Neural cell (in vitro differentiated cells): ENCODE measurements at regions not wholly inside any gene's neighbourhood (a gene's known extent, or its start where the extent isn't known, plus 50 kb on each side); places are given as distances from the start of the nearest gene placed in this dataset.

Experiments used
- EP300 ChIP-seq: fragments of 450-650 bp; conservative IDR thresholded peaks from 2 replicates; pipeline ENCODE4 v1.6.1; 2014; ENCODE audit warnings: antibody characterized with exemption, mild to moderate bottlenecking, moderate library complexity; ENCODE audit not compliant: poor library complexity, severe bottlenecking
- EZH2 ChIP-seq: fragments of 200-600, 300-800 bp; shearing (Covaris generic), sonication (generic); IDR thresholded peaks from 2 replicates; pipeline ENCODE4 v1.6.1; 2014; ENCODE audit warnings: antibody characterized with exemption, low read length, borderline replicate concordance, mild to moderate bottlenecking; ENCODE audit not compliant: insufficient read depth, poor library complexity, severe bottlenecking
- POLR2AphosphoS5 ChIP-seq: IDR thresholded peaks from 2 replicates; pipeline ENCODE4 v1.6.1; 2012
- TF ChIP-seq, protein P1 (sequence below): fragments of 450-650 bp; IDR thresholded peaks from 2 replicates; pipeline ENCODE4 v1.5.1; 2014; ENCODE audit warnings: antibody characterized with exemption, mild to moderate bottlenecking, moderate library complexity; ENCODE audit not compliant: poor library complexity, severe bottlenecking
- TF ChIP-seq, protein P2 (sequence below): IDR thresholded peaks from 2 replicates; pipeline ENCODE4 v1.6.1; 2012; ENCODE audit warnings: borderline replicate concordance

- TF ChIP-seq, protein P1, sequence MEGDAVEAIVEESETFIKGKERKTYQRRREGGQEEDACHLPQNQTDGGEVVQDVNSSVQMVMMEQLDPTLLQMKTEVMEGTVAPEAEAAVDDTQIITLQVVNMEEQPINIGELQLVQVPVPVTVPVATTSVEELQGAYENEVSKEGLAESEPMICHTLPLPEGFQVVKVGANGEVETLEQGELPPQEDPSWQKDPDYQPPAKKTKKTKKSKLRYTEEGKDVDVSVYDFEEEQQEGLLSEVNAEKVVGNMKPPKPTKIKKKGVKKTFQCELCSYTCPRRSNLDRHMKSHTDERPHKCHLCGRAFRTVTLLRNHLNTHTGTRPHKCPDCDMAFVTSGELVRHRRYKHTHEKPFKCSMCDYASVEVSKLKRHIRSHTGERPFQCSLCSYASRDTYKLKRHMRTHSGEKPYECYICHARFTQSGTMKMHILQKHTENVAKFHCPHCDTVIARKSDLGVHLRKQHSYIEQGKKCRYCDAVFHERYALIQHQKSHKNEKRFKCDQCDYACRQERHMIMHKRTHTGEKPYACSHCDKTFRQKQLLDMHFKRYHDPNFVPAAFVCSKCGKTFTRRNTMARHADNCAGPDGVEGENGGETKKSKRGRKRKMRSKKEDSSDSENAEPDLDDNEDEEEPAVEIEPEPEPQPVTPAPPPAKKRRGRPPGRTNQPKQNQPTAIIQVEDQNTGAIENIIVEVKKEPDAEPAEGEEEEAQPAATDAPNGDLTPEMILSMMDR, result no peak
- no peak for TF ChIP-seq EP300
- no peak for TF ChIP-seq EZH2
- TF ChIP-seq POLR2AphosphoS5, result no peak
- TF ChIP-seq, protein P2, sequence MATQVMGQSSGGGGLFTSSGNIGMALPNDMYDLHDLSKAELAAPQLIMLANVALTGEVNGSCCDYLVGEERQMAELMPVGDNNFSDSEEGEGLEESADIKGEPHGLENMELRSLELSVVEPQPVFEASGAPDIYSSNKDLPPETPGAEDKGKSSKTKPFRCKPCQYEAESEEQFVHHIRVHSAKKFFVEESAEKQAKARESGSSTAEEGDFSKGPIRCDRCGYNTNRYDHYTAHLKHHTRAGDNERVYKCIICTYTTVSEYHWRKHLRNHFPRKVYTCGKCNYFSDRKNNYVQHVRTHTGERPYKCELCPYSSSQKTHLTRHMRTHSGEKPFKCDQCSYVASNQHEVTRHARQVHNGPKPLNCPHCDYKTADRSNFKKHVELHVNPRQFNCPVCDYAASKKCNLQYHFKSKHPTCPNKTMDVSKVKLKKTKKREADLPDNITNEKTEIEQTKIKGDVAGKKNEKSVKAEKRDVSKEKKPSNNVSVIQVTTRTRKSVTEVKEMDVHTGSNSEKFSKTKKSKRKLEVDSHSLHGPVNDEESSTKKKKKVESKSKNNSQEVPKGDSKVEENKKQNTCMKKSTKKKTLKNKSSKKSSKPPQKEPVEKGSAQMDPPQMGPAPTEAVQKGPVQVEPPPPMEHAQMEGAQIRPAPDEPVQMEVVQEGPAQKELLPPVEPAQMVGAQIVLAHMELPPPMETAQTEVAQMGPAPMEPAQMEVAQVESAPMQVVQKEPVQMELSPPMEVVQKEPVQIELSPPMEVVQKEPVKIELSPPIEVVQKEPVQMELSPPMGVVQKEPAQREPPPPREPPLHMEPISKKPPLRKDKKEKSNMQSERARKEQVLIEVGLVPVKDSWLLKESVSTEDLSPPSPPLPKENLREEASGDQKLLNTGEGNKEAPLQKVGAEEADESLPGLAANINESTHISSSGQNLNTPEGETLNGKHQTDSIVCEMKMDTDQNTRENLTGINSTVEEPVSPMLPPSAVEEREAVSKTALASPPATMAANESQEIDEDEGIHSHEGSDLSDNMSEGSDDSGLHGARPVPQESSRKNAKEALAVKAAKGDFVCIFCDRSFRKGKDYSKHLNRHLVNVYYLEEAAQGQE, result no peak
Observed at GRCh38 chr11:106474274-106474673, 396.8 kb downstream of the AASDHPPT start.
